Uterus (tissue), 2 donors: ENCODE measurements at regions not wholly inside any gene's neighbourhood (a gene's known extent, or its start where the extent isn't known, plus 50 kb on each side); places are given as distances from the start of the nearest gene placed in this dataset.

Experiments used
- POLR2A ChIP-seq, 2 donors: fragments of 450-650 bp; IDR thresholded peaks; one replicate each; pipeline ENCODE4 v1.6.1; 2016; ENCODE audit warnings: antibody characterized with exemption in 2 of 2, mild to moderate bottlenecking in 1 of 2, moderate library complexity in 1 of 2
- TF ChIP-seq, protein P1 (sequence below), 4 experiments: fragments of 200-600 bp in 2 of 4; fragments of 450-650 bp in 2 of 4; sonication (generic) in 2 of 4; IDR thresholded peaks; one replicate each; pipeline ENCODE4 v1.5.1; 2016 to 2019; ENCODE audit warnings: antibody characterized with exemption in 4 of 4, mild to moderate bottlenecking in 2 of 4, moderate library complexity in 1 of 4

DNA sequence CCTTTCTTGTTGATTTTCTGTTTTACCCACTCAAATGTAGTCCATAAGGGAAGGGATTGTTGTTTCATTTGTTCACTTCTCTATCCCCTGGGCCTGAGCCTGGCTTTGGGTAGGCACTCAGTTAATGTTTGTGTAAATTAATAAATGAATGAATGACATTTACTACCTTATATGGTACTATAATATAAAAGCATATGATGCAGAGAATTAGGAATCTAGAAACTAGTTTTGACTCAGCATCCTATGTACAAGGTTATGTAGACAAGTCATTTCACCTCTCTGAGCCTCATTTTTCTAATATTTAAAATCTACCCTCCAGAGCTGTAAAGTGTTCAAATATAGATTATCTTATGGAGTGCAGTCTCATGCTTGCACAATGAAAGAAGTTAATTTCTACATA is 68.9 kb upstream of the S1PR1 start:
- TF ChIP-seq POLR2A (IDR thresholded peaks at IDR 0.05): no peak
- TF ChIP-seq, protein P1, sequence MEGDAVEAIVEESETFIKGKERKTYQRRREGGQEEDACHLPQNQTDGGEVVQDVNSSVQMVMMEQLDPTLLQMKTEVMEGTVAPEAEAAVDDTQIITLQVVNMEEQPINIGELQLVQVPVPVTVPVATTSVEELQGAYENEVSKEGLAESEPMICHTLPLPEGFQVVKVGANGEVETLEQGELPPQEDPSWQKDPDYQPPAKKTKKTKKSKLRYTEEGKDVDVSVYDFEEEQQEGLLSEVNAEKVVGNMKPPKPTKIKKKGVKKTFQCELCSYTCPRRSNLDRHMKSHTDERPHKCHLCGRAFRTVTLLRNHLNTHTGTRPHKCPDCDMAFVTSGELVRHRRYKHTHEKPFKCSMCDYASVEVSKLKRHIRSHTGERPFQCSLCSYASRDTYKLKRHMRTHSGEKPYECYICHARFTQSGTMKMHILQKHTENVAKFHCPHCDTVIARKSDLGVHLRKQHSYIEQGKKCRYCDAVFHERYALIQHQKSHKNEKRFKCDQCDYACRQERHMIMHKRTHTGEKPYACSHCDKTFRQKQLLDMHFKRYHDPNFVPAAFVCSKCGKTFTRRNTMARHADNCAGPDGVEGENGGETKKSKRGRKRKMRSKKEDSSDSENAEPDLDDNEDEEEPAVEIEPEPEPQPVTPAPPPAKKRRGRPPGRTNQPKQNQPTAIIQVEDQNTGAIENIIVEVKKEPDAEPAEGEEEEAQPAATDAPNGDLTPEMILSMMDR (IDR thresholded peaks at IDR 0.05): no peak
